ENCODE measurements at regions not wholly inside any gene's neighbourhood (a gene's known extent, or its start where the extent isn't known, plus 50 kb on each side); places are given as distances from the start of the nearest gene placed in this dataset.

GRCh38 chr18:75134611-75134975, 74.3 kb downstream of the PTGR3 start:
- TF ChIP-seq CTCF (IDR thresholded peaks at IDR 0.05; ENCODE audit: low read depth, low read length) = no peak
- Histone ChIP-seq H3K27me3 (ENCODE audit: control insufficient read depth, insufficient read depth, low read length) (no peaks in the 10 kb centered on the region), H3K9me3 (ENCODE audit: control insufficient read depth, insufficient read depth, low read length) (peaks cover 7% of the 10 kb centered on the region; the same call in 1 of the 2 replicates), H3K4me3 (ENCODE audit: low read depth, low read length) (no peak overlapping the region), H3K27ac (ENCODE audit: low read depth, low read length) (no peak overlapping the region)
- CTCF ChIA-PET = no interaction called here
- no peak for DNase-seq (ENCODE audit: low read depth, low spot score)
- POLR2A ChIA-PET = no interaction called here

- DNase-seq (ENCODE audit: low read depth, low spot score) = no peak
- Histone ChIP-seq H3K27ac (ENCODE audit: low read depth, low read length) (no peak overlapping the region), H3K9me3 (ENCODE audit: control insufficient read depth, insufficient read depth, low read length) (peaks cover 7% of the 10 kb centered on the region; the same call in 1 of the 2 replicates), H3K4me3 (ENCODE audit: low read depth, low read length) (no peak overlapping the region), H3K27me3 (ENCODE audit: control insufficient read depth, insufficient read depth, low read length) (no peaks in the 10 kb centered on the region)
- ChIA-PET POLR2A (no interaction called here), CTCF (no interaction called here)
- no peak for TF ChIP-seq CTCF (IDR thresholded peaks at IDR 0.05; ENCODE audit: low read depth, low read length)
These were observed 75.0 kb downstream of the PTGR3 start for GRCh38 chr18:75133721-75134610.

- POLR2A ChIA-PET = no interaction called here
- DNase-seq (ENCODE audit: low read depth, low spot score) = no peak
- no peaks in the 10 kb centered on the region for H3K27me3 ChIP-seq (ENCODE audit: control insufficient read depth, insufficient read depth, low read length)
- H3K4me3 ChIP-seq (ENCODE audit: low read depth, low read length) = no peak overlapping the region
- CTCF ChIA-PET = no interaction called here
- no peak overlapping the region for H3K27ac ChIP-seq (ENCODE audit: low read depth, low read length)
- TF ChIP-seq CTCF (IDR thresholded peaks at IDR 0.05; ENCODE audit: low read depth, low read length) = no peak
- H3K9me3 ChIP-seq (ENCODE audit: control insufficient read depth, insufficient read depth, low read length) = peaks cover 7% of the 10 kb centered on the region; the same call in 1 of the 2 replicates
These were observed 75.9 kb downstream of the PTGR3 start for GRCh38 chr18:75132931-75133525.

GRCh38 chr18:75132098-75132870, 76.7 kb downstream of the PTGR3 start:
- DNase-seq (ENCODE audit: low read depth, low spot score) = no peak
- ChIA-PET POLR2A (no interaction called here), CTCF (interaction anchor here (0.9 to 1.6 kb wide), 3 partner anchors 10 to 479 kb away, joined by 3 to 7 read pairs (median 3); no protein-coding TSS in a partner anchor)
- TF ChIP-seq CTCF (IDR thresholded peaks at IDR 0.05; ENCODE audit: low read depth, low read length) = no peak
- no peak overlapping the region for H3K4me3 ChIP-seq (ENCODE audit: low read depth, low read length)
- H3K27me3 ChIP-seq (ENCODE audit: control insufficient read depth, insufficient read depth, low read length) = no peaks in the 10 kb centered on the region
- H3K27ac ChIP-seq (ENCODE audit: low read depth, low read length) = no peak overlapping the region
- H3K9me3 ChIP-seq (ENCODE audit: control insufficient read depth, insufficient read depth, low read length) = peaks cover 7% of the 10 kb centered on the region; the same call in 1 of the 2 replicates

Measured in AG04450 (cell line).